Smooth muscle cell (in vitro differentiated cells): ENCODE measurements at regions not wholly inside any gene's neighbourhood (a gene's known extent, or its start where the extent isn't known, plus 50 kb on each side); places are given as distances from the start of the nearest gene placed in this dataset.

Experiments
- DNase-seq: peaks from one replicate; lab custom pipeline; 2025; ENCODE audit not compliant: unreplicated experiment; lab: John Stamatoyannopoulos, UW
- H2AFZ ChIP-seq: fragments of 200-600 bp; sonication (generic); 2 replicates; pipeline ENCODE4 v1.6.0; 2016; ENCODE audit warnings: antibody characterized with exemption, low read depth, mild to moderate bottlenecking
- H3F3A ChIP-seq: fragments of 200-600 bp; sonication (generic); 2 replicates; pipeline ENCODE4 v1.6.0; 2017; ENCODE audit warnings: antibody characterized with exemption, low read depth
- H3K27ac ChIP-seq: fragments of 200-600 bp; sonication (generic); 2 replicates; pipeline ENCODE4 v1.5.1; 2016; ENCODE audit warnings: low read depth, mild to moderate bottlenecking
- H3K27me3 ChIP-seq: fragments of 200-600 bp; sonication (generic); 2 replicates; pipeline ENCODE4 v1.6.1; 2016; ENCODE audit warnings: low read depth, mild to moderate bottlenecking
- H3K36me3 ChIP-seq: fragments of 200-600 bp; sonication (generic); 2 replicates; pipeline ENCODE4 v1.5.1; 2016; ENCODE audit warnings: low read depth
- H3K4me1 ChIP-seq: fragments of 200-600 bp; sonication (generic); 2 replicates; pipeline ENCODE4 v1.5.1; 2016; ENCODE audit warnings: low read depth
- H3K4me2 ChIP-seq: fragments of 200-600 bp; sonication (generic); 2 replicates; pipeline ENCODE4 v1.6.0; 2016; ENCODE audit warnings: mild to moderate bottlenecking
- H3K4me3 ChIP-seq: fragments of 200-600 bp; sonication (generic); 2 replicates; pipeline ENCODE4 v1.5.1; 2016; ENCODE audit warnings: mild to moderate bottlenecking
- H3K79me2 ChIP-seq: fragments of 200-600 bp; sonication (generic); 2 replicates; pipeline ENCODE4 v1.6.0; 2016; ENCODE audit warnings: low read depth, mild to moderate bottlenecking
- H3K9ac ChIP-seq: fragments of 200-600 bp; sonication (generic); 2 replicates; pipeline ENCODE4 v1.6.0; 2016; ENCODE audit warnings: low read depth
- H3K9me3 ChIP-seq: fragments of 200-600 bp; sonication (generic); replicated peaks from 2 replicates; pipeline ENCODE4 v1.5.1; 2016; ENCODE audit warnings: low read depth
- H4K20me1 ChIP-seq: fragments of 200-600 bp; sonication (generic); 2 replicates; pipeline ENCODE4 v1.6.0; 2016; ENCODE audit warnings: low read depth
- WGBS: methylation state at CpG from one replicate; pipeline ENCODE4 v1.1.7; 2016; ENCODE audit warnings: low lambda C conversion rate; 5-methylcytosine and 5-hydroxymethylcytosine counted together
- TF ChIP-seq, protein P1 (sequence below): fragments of 200-600 bp; sonication (generic); IDR thresholded peaks from 2 replicates; pipeline ENCODE4 v1.5.1; 2017; ENCODE audit warnings: borderline replicate concordance, mild to moderate bottlenecking, antibody characterized with exemption; ENCODE audit not compliant: insufficient read depth, poor library complexity, severe bottlenecking

DNA sequence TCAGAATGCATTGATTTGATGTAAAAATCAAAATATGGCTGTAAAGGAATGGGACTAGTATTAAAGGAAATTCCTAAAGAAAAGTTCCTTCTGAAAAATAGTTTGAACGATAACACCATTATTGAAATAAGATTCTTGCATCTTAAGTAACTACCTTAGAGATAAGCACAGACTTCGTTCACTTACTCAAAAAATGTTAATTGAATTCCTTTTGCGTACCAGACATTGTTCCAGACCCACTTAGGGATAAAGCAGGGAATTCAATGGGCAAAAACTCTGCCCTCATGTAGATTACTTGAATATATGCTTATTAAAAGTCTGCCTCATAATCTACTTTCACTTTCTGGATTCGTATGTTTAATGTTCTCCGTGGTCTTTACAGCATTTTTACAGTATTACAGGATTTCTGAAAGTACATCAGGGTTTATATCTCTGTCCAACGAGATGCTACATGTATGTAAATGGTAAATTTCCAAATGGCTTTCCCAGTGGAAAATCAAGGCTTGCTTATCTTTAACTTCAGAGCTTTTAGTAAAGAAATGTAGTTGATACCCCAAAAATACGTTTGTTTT, 213.7 kb downstream of the GXYLT1 start:
- no peaks in the 10 kb centered on the region for H3K9me3 ChIP-seq
- H3K4me3 ChIP-seq, result peak overlapping the region; percentile 27
- H3K79me2 ChIP-seq, result no peaks in the 10 kb centered on the region
- TF ChIP-seq, protein P1, sequence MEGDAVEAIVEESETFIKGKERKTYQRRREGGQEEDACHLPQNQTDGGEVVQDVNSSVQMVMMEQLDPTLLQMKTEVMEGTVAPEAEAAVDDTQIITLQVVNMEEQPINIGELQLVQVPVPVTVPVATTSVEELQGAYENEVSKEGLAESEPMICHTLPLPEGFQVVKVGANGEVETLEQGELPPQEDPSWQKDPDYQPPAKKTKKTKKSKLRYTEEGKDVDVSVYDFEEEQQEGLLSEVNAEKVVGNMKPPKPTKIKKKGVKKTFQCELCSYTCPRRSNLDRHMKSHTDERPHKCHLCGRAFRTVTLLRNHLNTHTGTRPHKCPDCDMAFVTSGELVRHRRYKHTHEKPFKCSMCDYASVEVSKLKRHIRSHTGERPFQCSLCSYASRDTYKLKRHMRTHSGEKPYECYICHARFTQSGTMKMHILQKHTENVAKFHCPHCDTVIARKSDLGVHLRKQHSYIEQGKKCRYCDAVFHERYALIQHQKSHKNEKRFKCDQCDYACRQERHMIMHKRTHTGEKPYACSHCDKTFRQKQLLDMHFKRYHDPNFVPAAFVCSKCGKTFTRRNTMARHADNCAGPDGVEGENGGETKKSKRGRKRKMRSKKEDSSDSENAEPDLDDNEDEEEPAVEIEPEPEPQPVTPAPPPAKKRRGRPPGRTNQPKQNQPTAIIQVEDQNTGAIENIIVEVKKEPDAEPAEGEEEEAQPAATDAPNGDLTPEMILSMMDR, result no peak
- peak overlapping the region; percentile 36 for H3K4me2 ChIP-seq
- H3K4me1 ChIP-seq, result peaks cover 6% of the 10 kb centered on the region
- no peaks in the 10 kb centered on the region for H3K36me3 ChIP-seq
- WGBS, result 57% methylated on average over 7 of the region's 7 CpGs
- no peaks in the 10 kb centered on the region for H3K27me3 ChIP-seq
- DNase-seq, result no peak
- peak overlapping the region; percentile 33 for H3K27ac ChIP-seq
- no peaks in the 10 kb centered on the region for H4K20me1 ChIP-seq
- H2AFZ ChIP-seq, result peak overlapping the region; percentile 4
- peaks cover 9% of the 10 kb centered on the region for H3F3A ChIP-seq
- H3K9ac ChIP-seq, result no peak overlapping the region

DNA sequence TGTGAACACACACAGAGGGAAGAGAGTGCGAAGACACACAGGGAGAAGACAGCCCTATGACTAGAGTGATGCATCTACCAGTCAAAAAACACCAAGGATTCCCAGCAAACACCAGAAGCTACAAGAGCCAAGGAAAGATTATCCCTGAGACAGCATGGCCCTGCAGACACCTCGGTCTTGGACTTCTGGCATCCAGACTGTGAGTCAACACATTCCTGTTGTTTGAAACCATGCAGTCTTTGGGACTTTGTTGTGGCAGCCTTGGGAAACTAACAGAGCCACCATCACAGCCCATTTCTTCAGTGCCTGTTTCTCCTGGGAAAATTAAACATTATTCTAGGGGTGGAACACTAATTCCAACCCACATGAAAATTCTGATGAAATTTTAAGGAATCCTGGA, 220.6 kb downstream of the GXYLT1 start:
- Histone ChIP-seq H3K9ac (no peak overlapping the region), H3K4me2 (no peak overlapping the region), H4K20me1 (no peaks in the 10 kb centered on the region), H3K4me1 (peaks cover 18% of the 10 kb centered on the region), H3K36me3 (no peaks in the 10 kb centered on the region), H3K4me3 (no peak overlapping the region), H3K27me3 (no peaks in the 10 kb centered on the region), H2AFZ (no peak overlapping the region), H3K9me3 (no peaks in the 10 kb centered on the region), H3K79me2 (no peaks in the 10 kb centered on the region), H3K27ac (peak overlapping the region; percentile 62), H3F3A (peaks cover 6% of the 10 kb centered on the region)
- DNase-seq, result no peak
- TF ChIP-seq, protein P1, result no peak
- WGBS, result 47% methylated on average over 2 of the region's 2 CpGs

DNA sequence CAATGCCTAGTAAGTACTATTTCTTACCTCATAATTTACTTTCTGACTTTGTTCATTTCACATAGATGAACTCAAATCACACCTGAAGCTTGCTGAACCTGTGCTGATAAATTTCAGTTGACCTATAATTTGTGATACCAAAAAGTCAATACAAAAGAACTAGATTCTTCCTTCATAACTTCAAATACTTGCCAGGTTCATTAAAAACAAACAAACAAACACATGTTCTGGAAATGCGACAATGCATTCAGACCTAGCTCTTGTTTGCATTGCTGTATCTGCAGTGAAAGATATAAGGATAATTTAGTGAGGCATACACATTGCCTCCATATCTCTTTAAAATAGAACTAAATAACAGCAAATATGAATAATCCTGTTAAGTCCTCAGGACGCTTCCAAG, 221.3 kb downstream of the GXYLT1 start:
- H3K27ac ChIP-seq, result peak overlapping the region; percentile 62
- H3K4me1 ChIP-seq, result peaks cover 25% of the 10 kb centered on the region
- H3K27me3 ChIP-seq, result no peaks in the 10 kb centered on the region
- TF ChIP-seq, protein P1, result no peak
- no peaks in the 10 kb centered on the region for H3K79me2 ChIP-seq
- no peaks in the 10 kb centered on the region for H3K9me3 ChIP-seq
- no peaks in the 10 kb centered on the region for H3K36me3 ChIP-seq
- H3K4me3 ChIP-seq, result no peak overlapping the region
- DNase-seq, result no peak
- no peak overlapping the region for H2AFZ ChIP-seq
- 78% methylated on average over 2 of the region's 2 CpGs for WGBS
- H3F3A ChIP-seq, result peaks cover 6% of the 10 kb centered on the region
- no peaks in the 10 kb centered on the region for H4K20me1 ChIP-seq
- no peak overlapping the region for H3K4me2 ChIP-seq
- no peak overlapping the region for H3K9ac ChIP-seq

DNA sequence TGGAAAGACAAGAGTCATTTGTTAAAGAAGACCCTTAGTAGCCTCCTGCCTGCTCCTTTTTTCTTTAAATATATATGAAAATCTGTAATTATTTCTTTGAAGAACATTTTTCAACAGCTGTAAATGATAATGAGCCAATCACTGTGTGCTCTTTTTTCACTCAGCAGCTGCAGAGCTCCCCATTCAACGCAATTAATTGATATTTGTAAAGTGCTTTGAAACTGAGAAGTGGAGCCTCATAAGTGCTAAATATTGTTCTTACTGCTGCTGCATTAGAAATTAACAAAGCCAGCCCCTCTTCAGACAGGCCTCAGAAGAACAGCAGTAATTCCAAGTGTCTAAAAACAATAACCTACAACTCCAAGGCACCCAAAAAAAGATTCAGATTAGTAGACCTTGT, 224.3 kb downstream of the GXYLT1 start:
- 51% methylated on average over 1 of the region's 1 CpG for WGBS
- TF ChIP-seq, protein P1, result no peak
- peak overlapping the region; percentile 68 for H3K4me2 ChIP-seq
- DNase-seq, result no peak
- no peak overlapping the region for H3K27ac ChIP-seq
- H3K4me1 ChIP-seq, result peaks cover 46% of the 10 kb centered on the region
- H3K4me3 ChIP-seq, result no peak overlapping the region
- H3K79me2 ChIP-seq, result no peaks in the 10 kb centered on the region
- no peak overlapping the region for H3K9ac ChIP-seq
- H2AFZ ChIP-seq, result peak overlapping the region; percentile 59
- H3K9me3 ChIP-seq, result no peaks in the 10 kb centered on the region
- H3K36me3 ChIP-seq, result no peaks in the 10 kb centered on the region
- H3F3A ChIP-seq, result no peaks in the 10 kb centered on the region
- no peaks in the 10 kb centered on the region for H4K20me1 ChIP-seq
- H3K27me3 ChIP-seq, result no peaks in the 10 kb centered on the region
